ENCODE measurements at regions not wholly inside any gene's neighbourhood (a gene's known extent, or its start where the extent isn't known, plus 50 kb on each side); places are given as distances from the start of the nearest gene placed in this dataset.

GRCh38 chr5:117942861-117943519 is 1045.4 kb downstream of the DTWD2 start:
- dilution Hi-C loops (cut with MboI; ENCODE audit: extremely low pct_ligation_motif_present, low sequenced_read_pairs), result no loop called here
- FAIRE-seq, result no peak

GRCh38 chr5:117893211-117893610 is 1095.1 kb downstream of the DTWD2 start:
- Histone ChIP-seq H3K27me3 (ENCODE audit: control insufficient read depth, extremely low read depth, insufficient read depth, low read length) (no peaks in the 10 kb centered on the region), H3K4me1 (ENCODE audit: control insufficient read depth, extremely low read depth, insufficient read depth, low read length) (no peaks in the 10 kb centered on the region), H3K36me3 (ENCODE audit: control insufficient read depth in 2 of 2, extremely low read depth in 1 of 2, insufficient read depth in 2 of 2, low read length in 2 of 2) (no peaks in the 10 kb centered on the region), H3K79me2 (ENCODE audit: control insufficient read depth, insufficient read depth, low read length) (no peaks in the 10 kb centered on the region), H2AFZ (ENCODE audit: control insufficient read depth, low read length) (no peak overlapping the region), H4K20me1 (ENCODE audit: control insufficient read depth, extremely low read depth, insufficient read depth, low read length) (no peaks in the 10 kb centered on the region), H3K9ac (ENCODE audit: control insufficient read depth, extremely low read depth, insufficient read depth, low read length) (no peak overlapping the region), H3K4me3 (ENCODE audit: control insufficient read depth in 2 of 3, extremely low read depth in 1 of 3, insufficient read depth in 2 of 3, low read depth in 1 of 3, low read length in 3 of 3) (no peak overlapping the region), H3K9me3 (ENCODE audit: control insufficient read depth, low read depth, low read length) (no peaks in the 10 kb centered on the region), H3K9me1 (ENCODE audit: control insufficient read depth, extremely low read depth, insufficient read depth, low read length) (no peaks in the 10 kb centered on the region), H3K27ac (ENCODE audit: control insufficient read depth, insufficient read depth, low read length) (no peak overlapping the region), H3K4me2 (ENCODE audit: control insufficient read depth, extremely low read depth, insufficient read depth, low read depth, low read length) (no peak overlapping the region)
- FAIRE-seq, result no peak
- no peak for DNase-seq (ENCODE audit: low read depth, low spot score)
- dilution Hi-C loops (cut with MboI; ENCODE audit: extremely low pct_ligation_motif_present, low sequenced_read_pairs), result no loop called here
- TF ChIP-seq EZH2 (IDR thresholded peaks at IDR 0.05; ENCODE audit: low read length), result no peak

More at GRCh38 chr5:117942861-117943519, 1045.4 kb downstream of the DTWD2 start:
- Histone ChIP-seq H3K9ac (ENCODE audit: control insufficient read depth, extremely low read depth, insufficient read depth, low read length) (no peak overlapping the region), H3K79me2 (ENCODE audit: control insufficient read depth, insufficient read depth, low read length) (no peaks in the 10 kb centered on the region), H3K9me3 (ENCODE audit: control insufficient read depth, low read depth, low read length) (no peaks in the 10 kb centered on the region), H2AFZ (ENCODE audit: control insufficient read depth, low read length) (no peak overlapping the region), H3K4me3 (ENCODE audit: control insufficient read depth in 2 of 3, extremely low read depth in 1 of 3, insufficient read depth in 2 of 3, low read depth in 1 of 3, low read length in 3 of 3) (no peak overlapping the region), H3K36me3 (ENCODE audit: control insufficient read depth in 2 of 2, extremely low read depth in 1 of 2, insufficient read depth in 2 of 2, low read length in 2 of 2) (no peaks in the 10 kb centered on the region), H3K4me1 (ENCODE audit: control insufficient read depth, extremely low read depth, insufficient read depth, low read length) (no peaks in the 10 kb centered on the region), H3K4me2 (ENCODE audit: control insufficient read depth, extremely low read depth, insufficient read depth, low read depth, low read length) (no peak overlapping the region), H3K27me3 (ENCODE audit: control insufficient read depth, extremely low read depth, insufficient read depth, low read length) (no peaks in the 10 kb centered on the region), H3K9me1 (ENCODE audit: control insufficient read depth, extremely low read depth, insufficient read depth, low read length) (no peaks in the 10 kb centered on the region), H3K27ac (ENCODE audit: control insufficient read depth, insufficient read depth, low read length) (no peak overlapping the region), H4K20me1 (ENCODE audit: control insufficient read depth, extremely low read depth, insufficient read depth, low read length) (no peaks in the 10 kb centered on the region)
- TF ChIP-seq EZH2 (IDR thresholded peaks at IDR 0.05; ENCODE audit: low read length) (no peak), CTCF (optimal IDR thresholded peaks at IDR 0.05 in 1 of 3, IDR thresholded peaks at IDR 0.05 in 1 of 3, conservative IDR thresholded peaks at IDR 0.05 in 1 of 3; ENCODE audit: extremely low read depth in 1 of 3, insufficient read depth in 2 of 3, low read length in 3 of 3) (no peak)
- no peak for DNase-seq (ENCODE audit: low read depth, low spot score)

DNA sequence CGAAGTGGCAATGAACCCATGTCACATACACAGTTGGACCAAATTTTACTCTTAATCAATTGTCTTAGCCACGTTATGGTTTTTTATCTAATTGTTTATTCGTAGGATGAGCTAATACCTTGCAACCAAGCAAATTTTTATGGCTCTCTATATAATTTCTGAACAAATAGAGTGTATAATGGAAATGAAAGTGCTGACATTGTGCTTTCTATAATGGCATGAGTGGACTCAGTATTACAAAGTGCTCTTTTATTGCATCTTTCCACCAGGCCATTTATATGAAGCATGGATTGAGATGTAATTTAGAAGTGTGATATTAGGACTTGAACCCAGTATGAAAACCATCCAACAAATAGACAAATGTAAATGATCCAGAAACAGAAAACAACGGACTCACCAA is 1096.0 kb downstream of the DTWD2 start:
- H3K9ac ChIP-seq (ENCODE audit: control insufficient read depth, extremely low read depth, insufficient read depth, low read length), result no peak overlapping the region
- no peaks in the 10 kb centered on the region for H4K20me1 ChIP-seq (ENCODE audit: control insufficient read depth, extremely low read depth, insufficient read depth, low read length)
- H3K27ac ChIP-seq (ENCODE audit: control insufficient read depth, insufficient read depth, low read length), result no peak overlapping the region
- H3K9me1 ChIP-seq (ENCODE audit: control insufficient read depth, extremely low read depth, insufficient read depth, low read length), result no peaks in the 10 kb centered on the region
- TF ChIP-seq EZH2 (IDR thresholded peaks at IDR 0.05; ENCODE audit: low read length) (no peak), CTCF (optimal IDR thresholded peaks at IDR 0.05 in 1 of 3, IDR thresholded peaks at IDR 0.05 in 1 of 3, conservative IDR thresholded peaks at IDR 0.05 in 1 of 3; ENCODE audit: extremely low read depth in 1 of 3, insufficient read depth in 2 of 3, low read length in 3 of 3) (no peak)
- H3K4me2 ChIP-seq (ENCODE audit: control insufficient read depth, extremely low read depth, insufficient read depth, low read depth, low read length), result no peak overlapping the region
- dilution Hi-C loops (cut with MboI; ENCODE audit: extremely low pct_ligation_motif_present, low sequenced_read_pairs), result no loop called here
- H3K9me3 ChIP-seq (ENCODE audit: control insufficient read depth, low read depth, low read length), result no peaks in the 10 kb centered on the region
- DNase-seq (ENCODE audit: low read depth, low spot score), result no peak
- H3K36me3 ChIP-seq (ENCODE audit: control insufficient read depth in 2 of 2, extremely low read depth in 1 of 2, insufficient read depth in 2 of 2, low read length in 2 of 2), result no peaks in the 10 kb centered on the region
- H3K79me2 ChIP-seq (ENCODE audit: control insufficient read depth, insufficient read depth, low read length), result no peaks in the 10 kb centered on the region
- H3K4me3 ChIP-seq (ENCODE audit: control insufficient read depth in 2 of 3, extremely low read depth in 1 of 3, insufficient read depth in 2 of 3, low read depth in 1 of 3, low read length in 3 of 3), result no peak overlapping the region
- H3K4me1 ChIP-seq (ENCODE audit: control insufficient read depth, extremely low read depth, insufficient read depth, low read length), result no peaks in the 10 kb centered on the region
- H2AFZ ChIP-seq (ENCODE audit: control insufficient read depth, low read length), result no peak overlapping the region
- H3K27me3 ChIP-seq (ENCODE audit: control insufficient read depth, extremely low read depth, insufficient read depth, low read length), result no peaks in the 10 kb centered on the region
- no peak for FAIRE-seq

All from keratinocyte (primary cell).